ENCODE measurements at regions not wholly inside any gene's neighbourhood (a gene's known extent, or its start where the extent isn't known, plus 50 kb on each side); places are given as distances from the start of the nearest gene placed in this dataset.
"Not testable (repeated sequence)": the region's sequence is repeated elsewhere in the genome, so short reads cannot be mapped to it uniquely, and the experiment has no call there.

GRCh38 chr6:92716638-92717037 lies 702.7 kb downstream of the EPHA7 start:
- no peak for DNase-seq (ENCODE audit: low spot score)

- no peak for DNase-seq (ENCODE audit: low spot score)
Observed at GRCh38 chr6:92715991-92716390, 703.4 kb downstream of the EPHA7 start.

GRCh38 chr6:92714346-92714745 lies 705.0 kb downstream of the EPHA7 start:
- no peak for DNase-seq (ENCODE audit: low spot score)

GRCh38 chr6:92710048-92710447 lies 709.3 kb downstream of the EPHA7 start:
- no peak for DNase-seq (ENCODE audit: low spot score)

GRCh38 chr6:92708945-92709344 lies 710.4 kb downstream of the EPHA7 start:
- DNase-seq (ENCODE audit: low spot score) = no peak

- DNase-seq (ENCODE audit: low spot score) = no peak
Observed at GRCh38 chr6:92708270-92708669, 711.1 kb downstream of the EPHA7 start.

- DNase-seq (ENCODE audit: low spot score) = no peak
Observed at GRCh38 chr6:92706976-92707375, 712.4 kb downstream of the EPHA7 start.

GRCh38 chr6:92701425-92702096 lies 717.8 kb downstream of the EPHA7 start:
- no peak for DNase-seq (ENCODE audit: low spot score)

- DNase-seq (ENCODE audit: low spot score) = no peak
Observed at GRCh38 chr6:92700411-92700810, 718.9 kb downstream of the EPHA7 start.

- no peak for DNase-seq (ENCODE audit: low spot score)
Observed at GRCh38 chr6:92690997-92691599, 728.3 kb downstream of the EPHA7 start.

- DNase-seq (ENCODE audit: low spot score) = no peak
Observed at GRCh38 chr6:92688342-92688741, 731.0 kb downstream of the EPHA7 start.

- no peak for DNase-seq (ENCODE audit: low spot score)
Observed at GRCh38 chr6:92687278-92687677, 732.1 kb downstream of the EPHA7 start.

- DNase-seq (ENCODE audit: low spot score) = no peak
Observed at GRCh38 chr6:92684386-92684785, 735.0 kb downstream of the EPHA7 start.

- no peak for DNase-seq (ENCODE audit: low spot score)
Observed at GRCh38 chr6:92683748-92684147, 735.6 kb downstream of the EPHA7 start.

GRCh38 chr6:92682516-92683398 lies 736.6 kb downstream of the EPHA7 start:
- DNase-seq (ENCODE audit: low spot score) = no peak

GRCh38 chr6:92681401-92681800 lies 738.0 kb downstream of the EPHA7 start:
- DNase-seq (ENCODE audit: low spot score) = no peak

GRCh38 chr6:92671462-92671861 lies 747.9 kb downstream of the EPHA7 start:
- not testable (repeated sequence) for DNase-seq (ENCODE audit: low spot score)

- DNase-seq (ENCODE audit: low spot score) = no peak
Observed at GRCh38 chr6:92667843-92668242, 751.5 kb downstream of the EPHA7 start.

- no peak for DNase-seq (ENCODE audit: low spot score)
Observed at GRCh38 chr6:92648364-92649086, 770.8 kb downstream of the EPHA7 start.

GRCh38 chr6:92647630-92648029 lies 771.7 kb downstream of the EPHA7 start:
- no peak for DNase-seq (ENCODE audit: low spot score)

- DNase-seq (ENCODE audit: low spot score) = not testable (repeated sequence)
Observed at GRCh38 chr6:92644104-92644791, 775.1 kb downstream of the EPHA7 start.

Measured in globus pallidus (tissue), 1 donor.